ENCODE measurements at regions not wholly inside any gene's neighbourhood (a gene's known extent, or its start where the extent isn't known, plus 50 kb on each side); places are given as distances from the start of the nearest gene placed in this dataset.
"Not testable (repeated sequence)": the region's sequence is repeated elsewhere in the genome, so short reads cannot be mapped to it uniquely, and the experiment has no call there.

DNA sequence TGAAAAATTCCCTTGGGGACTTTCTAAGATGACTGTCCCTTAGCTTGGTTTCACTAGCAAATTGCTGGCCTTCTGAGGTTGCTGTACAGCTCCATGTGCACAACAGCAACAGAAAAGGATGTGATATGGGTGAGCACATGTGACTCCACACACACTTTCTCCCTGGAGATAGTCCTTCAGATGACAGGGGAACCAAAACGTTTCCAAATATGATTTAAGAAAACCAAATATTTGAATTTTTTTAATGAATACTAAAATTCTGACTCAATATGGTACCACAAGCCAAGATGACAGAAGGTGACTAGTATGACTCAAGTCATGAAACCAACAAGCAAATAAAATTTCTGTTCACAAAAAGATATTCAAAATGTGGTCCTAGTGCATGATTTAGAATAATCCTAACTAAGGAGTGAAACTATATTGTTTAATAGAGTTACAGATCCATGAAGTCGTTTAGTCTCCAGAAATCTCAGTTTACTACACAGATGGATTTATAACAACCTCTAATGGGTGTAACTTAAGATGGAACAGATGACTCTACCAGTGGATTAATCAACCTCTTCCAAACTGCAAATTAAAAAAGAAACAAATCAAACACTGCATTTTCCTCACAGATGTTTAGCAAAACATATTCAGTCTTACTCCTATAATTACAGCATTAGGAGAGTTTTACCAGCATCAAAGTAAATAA lies 144.8 kb upstream of the PIK3R1 start:
- no peak for DNase-seq (ENCODE audit: extremely low read depth, low read depth, low spot score)

DNA sequence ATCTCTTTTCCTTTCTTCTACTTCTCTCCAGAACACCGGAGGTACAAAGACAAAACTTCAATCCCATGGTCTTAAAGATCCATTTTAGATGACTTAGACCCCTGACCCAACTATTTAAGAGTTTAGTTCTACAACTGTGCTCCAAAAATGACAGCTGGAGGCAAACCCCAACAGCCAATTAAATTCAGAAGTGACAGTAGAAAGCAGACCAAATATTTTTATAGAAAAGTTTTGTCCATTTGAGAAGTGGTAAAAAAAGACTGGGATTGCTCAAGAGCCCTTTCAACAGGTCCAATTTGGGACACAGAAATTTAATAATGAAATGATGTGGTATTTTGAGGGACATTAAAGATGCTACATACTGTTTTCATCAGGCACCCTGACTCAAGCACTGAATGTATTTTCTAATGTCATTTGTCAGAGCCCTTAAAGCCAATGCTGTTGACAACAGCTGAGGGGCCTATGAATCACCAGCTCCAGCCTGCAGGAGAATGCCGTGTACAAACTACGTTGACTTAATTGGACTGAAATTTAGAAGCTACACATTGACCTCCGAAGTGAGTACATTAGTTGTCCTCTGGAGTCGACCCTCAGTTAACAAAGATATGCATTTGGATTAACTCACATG lies 147.5 kb upstream of the PIK3R1 start:
- DNase-seq (ENCODE audit: extremely low read depth, low read depth, low spot score): no peak

DNA sequence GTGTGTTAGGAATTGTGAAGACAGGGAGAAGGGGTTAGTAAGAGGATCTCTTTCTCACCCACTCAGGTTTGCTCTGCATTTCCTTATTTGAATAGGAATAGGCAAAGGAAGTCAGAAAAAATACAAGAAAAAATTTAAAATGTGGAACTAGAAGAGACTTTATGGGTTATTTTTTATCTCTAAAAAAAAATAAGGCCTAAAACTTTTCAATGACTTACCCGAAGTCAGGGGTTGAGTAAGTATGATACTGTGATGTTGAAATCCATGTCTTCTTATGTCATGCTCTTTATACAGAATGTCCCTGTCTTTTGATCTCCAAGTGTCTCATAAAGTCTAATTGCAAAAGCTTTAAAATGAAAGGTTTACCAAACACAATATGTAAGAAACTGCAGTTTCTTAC lies 148.3 kb upstream of the PIK3R1 start:
- DNase-seq (ENCODE audit: extremely low read depth, low read depth, low spot score): no peak

DNA sequence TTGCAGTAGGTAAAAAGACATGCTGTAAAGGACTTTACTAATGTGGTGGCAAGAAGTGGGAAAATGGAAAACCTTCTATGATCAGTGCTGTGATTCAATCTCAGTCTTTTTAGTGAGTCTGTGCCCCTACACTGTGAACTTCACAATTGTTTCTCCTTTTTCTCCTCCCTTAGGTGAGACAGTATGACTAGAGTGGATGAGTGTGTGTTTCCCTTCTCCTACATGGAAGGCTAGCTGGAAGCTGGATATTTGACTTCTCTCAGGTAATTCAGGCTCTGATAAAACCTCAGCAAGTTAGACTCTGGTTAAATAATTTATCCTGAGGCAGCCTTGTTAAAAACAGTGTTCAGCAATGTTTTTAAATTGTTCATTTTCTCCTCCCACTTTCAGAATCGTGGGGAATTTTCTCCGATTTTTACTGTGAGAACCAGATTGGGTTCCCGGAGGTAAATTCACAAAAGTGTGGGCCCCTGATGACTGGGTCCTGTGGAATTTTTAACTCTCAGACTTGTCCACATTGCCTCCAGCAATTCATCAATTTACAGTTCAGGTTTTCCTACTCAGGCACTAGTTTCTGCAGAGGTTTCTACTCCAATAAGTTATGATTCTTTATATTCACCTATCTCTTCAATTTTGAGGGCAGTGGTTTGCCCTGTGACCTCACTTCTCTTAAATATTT lies 149.1 kb upstream of the PIK3R1 start:
- no peak for DNase-seq (ENCODE audit: extremely low read depth, low read depth, low spot score)

DNA sequence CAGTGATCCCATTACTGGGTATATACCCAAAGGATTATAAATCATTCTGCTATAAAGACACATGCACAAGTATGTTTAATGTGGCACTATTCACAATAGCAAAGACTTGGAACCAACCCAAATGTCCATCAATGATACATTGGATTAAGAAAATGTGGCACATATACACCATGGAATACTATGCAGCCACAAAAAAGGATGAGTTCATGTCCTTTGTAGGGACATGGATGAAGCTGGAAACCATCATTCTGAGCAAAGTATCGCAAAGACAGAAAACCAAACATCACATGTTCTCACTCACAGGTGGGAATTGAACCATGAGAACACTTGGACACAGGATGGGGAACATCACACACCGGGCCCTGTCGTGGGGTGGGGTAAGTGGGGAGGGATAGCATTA lies 150.2 kb upstream of the PIK3R1 start:
- DNase-seq (ENCODE audit: extremely low read depth, low read depth, low spot score): not testable (repeated sequence)

DNA sequence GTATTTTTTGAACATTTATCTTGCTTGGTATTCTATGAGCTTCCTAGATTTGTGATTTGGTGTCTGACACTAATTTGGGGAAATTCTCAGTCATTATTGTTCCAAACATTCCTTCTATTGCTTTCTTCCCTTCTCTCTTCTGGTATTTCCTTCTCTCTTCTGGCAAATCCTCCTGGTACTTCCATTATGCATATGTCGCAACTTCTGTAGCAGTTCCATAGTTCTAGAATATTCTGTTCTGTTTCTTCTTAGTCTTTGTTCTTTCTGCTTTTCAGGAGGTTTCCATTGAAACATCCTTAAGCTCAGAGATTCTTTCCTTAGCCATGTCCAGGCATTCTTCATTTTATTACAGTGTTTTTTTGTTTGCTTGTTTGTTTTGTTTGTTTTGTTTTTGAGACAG lies 155.2 kb upstream of the PIK3R1 start:
- no peak for DNase-seq (ENCODE audit: extremely low read depth, low read depth, low spot score)

DNA sequence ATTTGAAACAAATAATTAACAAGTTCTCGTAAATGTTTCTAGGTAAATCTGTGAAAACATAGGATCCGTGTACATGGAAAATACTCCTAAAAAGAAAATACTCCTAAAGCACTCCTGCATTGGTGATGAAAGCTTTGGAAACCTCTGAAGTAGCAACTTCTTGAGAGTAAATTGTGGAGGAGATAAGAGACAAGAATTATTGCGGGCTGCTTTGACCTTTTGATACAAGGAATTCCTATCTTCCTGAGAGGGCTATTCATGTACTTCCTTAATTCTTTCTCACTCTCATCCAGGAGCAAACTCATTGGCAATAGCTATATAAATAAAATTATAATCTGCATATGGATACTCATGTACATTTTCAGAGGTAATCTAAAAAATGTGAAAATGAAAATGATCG lies 158.4 kb upstream of the PIK3R1 start:
- DNase-seq (ENCODE audit: extremely low read depth, low read depth, low spot score): no peak

DNA sequence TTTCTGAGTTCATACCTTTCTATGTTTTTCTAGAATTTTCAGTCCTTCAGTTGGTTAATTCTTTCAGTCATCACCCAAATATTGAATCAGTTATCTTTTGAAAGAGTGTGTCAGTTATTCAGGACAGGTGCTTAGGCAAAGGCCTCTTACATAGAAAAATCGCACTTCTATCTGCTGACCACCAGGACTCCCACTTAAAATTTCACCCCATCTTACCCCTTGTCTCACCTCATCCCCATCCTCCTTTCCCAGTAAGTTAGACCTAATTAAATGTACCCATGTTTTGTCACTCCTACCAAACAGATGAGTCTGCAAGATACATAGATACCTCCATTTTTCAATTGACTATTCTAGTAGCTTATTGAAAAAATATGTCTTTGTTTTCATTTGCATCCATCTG lies 159.9 kb upstream of the PIK3R1 start:
- DNase-seq (ENCODE audit: extremely low read depth, low read depth, low spot score): no peak

DNA sequence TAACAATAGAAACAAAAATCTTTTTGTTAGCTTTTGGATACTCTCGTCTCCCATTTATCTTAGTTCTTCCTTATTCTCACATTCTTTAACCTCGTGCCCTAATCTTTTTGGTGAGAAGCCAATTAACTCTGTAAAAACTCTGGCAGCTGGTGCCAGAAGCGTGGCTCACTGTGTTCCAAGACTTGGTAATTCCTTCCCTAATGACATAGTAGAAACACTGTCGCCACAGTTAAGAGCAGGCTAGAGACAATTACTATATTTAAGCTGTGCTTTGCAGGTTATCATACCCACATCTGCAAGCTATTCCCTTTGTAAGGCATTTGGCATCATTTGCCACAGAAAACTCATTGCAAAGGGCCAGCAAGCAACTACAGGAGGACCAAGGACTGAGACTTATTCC lies 160.9 kb upstream of the PIK3R1 start:
- DNase-seq (ENCODE audit: extremely low read depth, low read depth, low spot score): no peak

DNA sequence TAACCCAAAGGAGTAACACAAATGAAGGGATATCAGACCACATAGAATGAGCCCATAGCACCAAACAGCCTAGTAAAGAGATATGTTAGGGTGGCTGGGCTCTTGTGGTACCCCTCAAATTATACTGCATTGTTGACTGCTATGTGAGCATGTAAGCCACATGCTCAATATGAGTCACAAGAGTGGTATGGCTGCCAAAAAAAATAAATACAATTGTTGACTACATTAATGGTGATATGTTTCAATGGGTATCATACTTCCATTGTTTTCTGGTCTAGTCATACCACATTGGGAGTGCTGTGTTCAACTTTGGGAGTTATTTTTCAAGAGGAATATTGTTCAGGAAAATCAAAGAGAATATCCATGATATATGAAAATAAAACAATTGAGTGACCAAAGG lies 162.4 kb upstream of the PIK3R1 start:
- DNase-seq (ENCODE audit: extremely low read depth, low read depth, low spot score): no peak

DNA sequence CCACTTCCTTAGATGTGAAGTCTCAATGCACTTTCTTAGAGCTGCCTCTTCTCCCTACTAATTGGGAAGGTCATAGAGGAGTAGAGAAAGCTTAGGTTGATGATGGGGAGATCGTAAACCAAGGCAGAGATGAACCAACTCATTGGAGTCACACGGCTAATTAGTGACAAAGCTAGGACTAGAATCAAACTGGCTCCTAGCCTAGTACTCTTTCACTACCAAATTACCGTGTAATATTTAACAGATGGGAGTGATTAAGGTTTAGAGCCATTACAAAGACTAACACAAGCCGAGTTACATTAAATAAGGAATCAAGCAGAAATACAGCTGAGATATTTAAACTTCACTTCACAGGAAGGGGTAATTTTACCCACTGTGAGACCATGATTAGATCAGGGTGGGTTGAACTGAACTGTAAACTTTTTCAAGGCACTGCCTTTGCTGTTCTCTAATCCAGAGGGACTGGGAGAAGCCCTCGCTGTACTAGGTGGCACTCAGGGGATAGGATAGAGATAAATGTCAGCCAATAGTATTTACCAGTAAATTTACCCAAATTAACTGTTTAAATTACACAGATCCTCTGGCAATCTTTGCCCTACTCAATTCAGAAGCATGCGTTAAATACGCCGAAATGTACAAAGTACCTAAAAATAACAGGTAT lies 166.4 kb upstream of the PIK3R1 start:
- DNase-seq (ENCODE audit: extremely low read depth, low read depth, low spot score): no peak

DNA sequence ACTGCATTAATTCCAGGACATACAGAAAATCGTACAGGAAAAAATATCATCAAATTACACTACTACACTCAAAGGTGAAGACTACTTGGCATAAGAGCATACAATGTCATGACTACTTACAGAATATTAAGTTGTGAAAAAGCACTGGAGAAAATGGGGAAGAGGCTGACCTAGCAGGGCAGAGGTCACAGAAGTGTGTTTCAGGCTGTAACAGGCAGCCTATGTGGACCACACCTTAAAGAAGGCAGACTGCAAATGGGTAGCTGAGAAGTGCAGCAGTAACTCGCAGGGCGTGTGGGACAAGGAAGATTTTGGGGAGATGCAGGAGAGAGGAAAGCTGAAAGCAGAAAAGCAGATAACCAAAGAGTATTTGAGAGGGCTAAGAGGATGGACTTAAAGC lies 167.0 kb upstream of the PIK3R1 start:
- DNase-seq (ENCODE audit: extremely low read depth, low read depth, low spot score): no peak

DNA sequence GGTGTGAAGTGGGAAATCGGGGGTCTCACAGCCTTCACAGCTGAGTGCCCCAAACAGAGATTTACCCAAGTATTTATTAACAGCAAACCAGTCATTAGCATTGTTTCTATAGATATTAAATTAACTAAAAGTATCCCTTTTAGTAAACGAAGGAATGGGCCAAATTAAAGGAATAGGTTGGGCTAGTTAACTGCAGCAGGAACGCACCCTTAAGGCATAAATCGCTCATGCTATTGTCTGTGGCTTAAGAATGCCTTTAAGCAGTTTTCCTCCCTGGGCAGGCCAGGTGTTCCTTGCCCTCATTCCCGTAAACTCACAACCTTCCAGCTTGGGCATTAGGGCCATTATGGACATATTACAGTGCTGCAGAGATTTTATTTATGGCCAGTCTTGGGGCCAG lies 167.5 kb upstream of the PIK3R1 start:
- DNase-seq (ENCODE audit: extremely low read depth, low read depth, low spot score): not testable (repeated sequence)

DNA sequence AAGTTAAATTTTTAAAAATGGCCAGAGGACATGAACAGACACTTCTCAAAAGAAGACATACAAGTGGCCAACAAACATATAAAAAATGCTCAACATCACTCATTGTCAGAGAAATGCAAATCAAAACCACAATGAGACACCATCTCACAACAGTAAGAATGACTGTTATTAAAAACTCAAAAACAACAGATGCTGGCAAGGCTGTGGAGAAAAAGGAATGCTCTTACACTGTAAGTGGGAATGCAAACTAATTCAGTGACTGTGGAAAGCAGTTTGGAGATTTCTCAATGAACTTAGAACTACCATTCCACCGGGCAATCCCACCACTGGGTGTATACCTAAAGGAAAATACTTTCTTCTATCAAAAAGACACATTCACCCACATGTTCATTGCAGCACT lies 168.5 kb upstream of the PIK3R1 start:
- no peak for DNase-seq (ENCODE audit: extremely low read depth, low read depth, low spot score)

DNA sequence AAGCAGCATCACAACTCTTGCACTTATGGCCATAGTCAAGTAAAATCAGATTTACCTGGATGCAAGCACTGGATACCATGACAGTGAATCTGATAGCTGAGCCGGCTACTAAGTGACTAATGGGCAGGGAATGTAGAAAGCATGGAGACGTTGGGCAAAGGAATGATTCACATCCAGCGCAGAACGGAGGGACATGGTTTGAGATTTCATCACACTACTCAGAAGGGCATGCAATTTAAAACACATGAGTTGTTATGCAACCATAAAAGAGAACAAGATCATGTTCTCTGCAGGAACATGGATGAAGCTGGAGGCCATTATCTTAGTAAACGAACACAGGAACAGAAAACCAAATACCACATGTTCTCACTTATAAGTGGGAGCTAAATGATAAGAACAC lies 169.1 kb upstream of the PIK3R1 start:
- DNase-seq (ENCODE audit: extremely low read depth, low read depth, low spot score): no peak

DNA sequence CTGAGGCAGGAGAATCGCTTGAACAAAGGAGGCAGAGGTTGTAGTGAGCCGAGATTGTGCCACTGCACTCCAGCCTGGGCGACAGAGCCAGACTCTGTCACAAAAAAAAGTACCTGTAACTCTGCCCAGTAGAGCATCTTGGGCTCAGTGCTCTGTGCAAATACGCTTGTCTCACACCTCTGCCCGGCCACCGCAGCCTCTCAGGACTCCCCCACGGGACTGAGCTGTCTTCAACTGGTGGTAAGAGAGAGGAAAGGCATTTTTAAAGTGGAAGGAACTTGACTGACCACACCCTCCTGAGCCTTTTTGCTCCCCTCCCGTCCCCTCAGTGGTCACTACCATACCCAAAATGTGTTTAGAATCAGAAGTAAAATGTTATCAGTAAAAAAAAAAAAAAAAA lies 174.3 kb upstream of the PIK3R1 start:
- no peak for DNase-seq (ENCODE audit: extremely low read depth, low read depth, low spot score)

DNA sequence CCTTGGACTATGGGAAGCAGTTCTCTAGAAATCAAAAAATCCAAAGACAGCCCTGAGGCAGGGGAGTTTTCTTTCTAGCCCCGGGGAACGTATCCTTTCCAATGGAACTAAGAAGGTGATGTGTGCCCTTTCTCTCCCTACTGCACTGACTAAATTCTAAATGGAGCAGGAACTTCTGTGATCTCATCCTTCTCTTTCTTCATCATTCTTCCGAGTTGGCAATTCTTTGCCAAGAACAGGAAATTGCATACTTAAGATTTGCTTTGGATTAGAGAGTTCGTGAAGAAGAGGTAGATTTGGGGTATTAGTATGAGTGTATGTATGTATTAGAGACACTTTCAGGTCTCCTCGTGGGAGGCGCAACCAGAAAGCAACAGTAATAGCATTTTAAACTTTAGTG lies 178.0 kb upstream of the PIK3R1 start:
- no peak for DNase-seq (ENCODE audit: extremely low read depth, low read depth, low spot score)

DNA sequence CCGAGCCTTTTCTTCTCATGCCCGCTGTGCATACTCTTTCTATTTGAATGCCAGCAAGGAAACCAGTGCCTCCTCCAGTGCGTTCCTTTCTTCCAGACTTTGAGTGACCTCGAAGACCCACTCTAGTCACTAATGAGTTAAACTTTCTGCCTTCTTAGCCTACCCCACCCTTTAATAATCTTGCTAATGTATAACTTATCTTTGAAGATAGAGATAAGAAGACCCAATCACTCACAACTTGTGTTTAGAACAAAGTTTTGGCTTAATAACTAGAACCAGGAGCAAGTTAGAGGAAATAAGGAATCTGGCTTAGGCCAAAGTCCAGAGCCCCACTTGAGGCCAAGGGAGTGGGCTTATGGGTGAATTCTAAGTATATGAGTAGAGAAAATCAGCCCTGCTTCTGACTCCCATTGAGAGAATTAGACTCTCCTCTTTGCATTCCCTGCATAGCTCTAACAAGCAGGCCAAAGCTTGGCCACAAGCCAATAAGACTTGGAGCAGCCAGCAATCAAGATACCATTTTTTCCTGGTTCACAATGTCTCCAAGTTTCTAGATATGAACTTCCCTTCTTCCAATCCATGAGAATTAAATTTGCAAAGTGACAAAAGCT lies 181.5 kb upstream of the PIK3R1 start:
- no peak for DNase-seq (ENCODE audit: extremely low read depth, low read depth, low spot score)

DNA sequence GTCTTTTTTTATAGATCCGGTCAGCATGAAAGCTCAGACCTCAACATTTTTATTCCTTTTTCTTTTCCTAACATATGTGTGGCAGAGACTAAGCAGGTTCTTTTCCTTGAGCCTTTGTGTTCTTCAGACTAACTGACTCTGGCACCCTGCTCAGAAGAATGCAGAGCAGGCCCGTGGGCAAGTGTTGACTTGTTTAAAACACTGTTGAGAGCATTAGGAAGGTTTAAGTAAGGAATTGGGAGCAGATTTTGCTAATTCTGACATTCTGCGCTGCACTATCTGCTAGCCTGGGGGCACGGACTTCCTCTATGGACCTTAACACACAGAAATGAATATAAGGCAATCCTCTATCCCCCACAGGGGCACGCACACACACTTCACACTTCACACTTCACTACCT lies 182.5 kb upstream of the PIK3R1 start:
- DNase-seq (ENCODE audit: extremely low read depth, low read depth, low spot score): no peak

DNA sequence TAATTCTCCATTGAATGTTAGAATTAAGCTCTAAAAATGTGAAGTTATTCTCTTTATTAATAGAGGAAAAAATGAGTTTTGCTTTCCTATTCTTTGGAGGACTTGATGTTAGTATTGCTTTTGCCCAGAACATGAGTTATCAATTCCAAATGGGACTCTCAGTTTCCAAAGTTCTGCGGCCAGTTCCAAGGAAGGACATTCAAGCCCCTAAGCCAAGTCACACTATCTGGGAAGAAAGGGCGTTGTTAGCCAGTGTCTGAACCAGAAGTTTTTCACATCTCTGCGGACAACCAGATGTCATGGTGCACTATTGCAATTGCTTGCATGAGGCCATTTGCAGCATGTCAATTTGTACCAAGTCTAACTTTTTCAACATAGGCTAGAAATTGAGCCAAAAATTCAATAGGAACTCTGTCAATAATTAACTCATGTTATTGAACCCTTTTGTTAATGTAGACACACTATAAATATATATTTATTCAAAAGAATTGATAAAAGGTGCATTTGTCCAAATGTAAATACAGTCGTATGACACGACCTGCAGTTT lies 183.3 kb upstream of the PIK3R1 start:
- no peak for DNase-seq (ENCODE audit: extremely low read depth, low read depth, low spot score)

DNA sequence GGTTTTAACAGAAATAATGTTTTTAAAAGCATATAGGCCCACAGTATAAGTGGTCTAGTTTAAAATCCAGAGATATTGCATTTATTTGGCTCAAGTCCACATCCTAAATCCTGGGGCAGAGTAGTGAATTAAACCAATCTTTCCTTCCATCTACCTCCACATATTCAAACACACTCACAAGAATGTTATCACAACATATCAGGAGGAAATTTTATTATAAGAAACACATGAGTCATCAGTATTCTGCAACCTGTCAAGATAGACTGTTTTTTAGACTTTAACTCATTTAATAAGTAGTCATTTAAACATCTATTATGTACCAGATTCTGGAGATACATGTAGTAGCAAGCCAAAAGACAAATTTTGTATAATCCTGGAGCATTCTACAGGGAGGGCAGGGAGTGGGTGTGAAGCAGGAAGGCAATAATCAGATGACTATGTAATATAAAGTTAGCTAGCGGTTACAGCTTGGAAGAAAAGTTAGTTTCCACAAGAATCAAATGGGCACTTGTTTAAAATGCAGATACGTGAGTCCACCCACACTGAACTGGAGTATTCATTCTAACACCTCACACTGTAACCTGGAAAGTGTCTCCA lies 187.3 kb upstream of the PIK3R1 start:
- no peak for DNase-seq (ENCODE audit: extremely low read depth, low read depth, low spot score)

Data from glomerular endothelial cell (primary cell).